ENCODE measurements at regions not wholly inside any gene's neighbourhood (a gene's known extent, or its start where the extent isn't known, plus 50 kb on each side); places are given as distances from the start of the nearest gene placed in this dataset.

DNA sequence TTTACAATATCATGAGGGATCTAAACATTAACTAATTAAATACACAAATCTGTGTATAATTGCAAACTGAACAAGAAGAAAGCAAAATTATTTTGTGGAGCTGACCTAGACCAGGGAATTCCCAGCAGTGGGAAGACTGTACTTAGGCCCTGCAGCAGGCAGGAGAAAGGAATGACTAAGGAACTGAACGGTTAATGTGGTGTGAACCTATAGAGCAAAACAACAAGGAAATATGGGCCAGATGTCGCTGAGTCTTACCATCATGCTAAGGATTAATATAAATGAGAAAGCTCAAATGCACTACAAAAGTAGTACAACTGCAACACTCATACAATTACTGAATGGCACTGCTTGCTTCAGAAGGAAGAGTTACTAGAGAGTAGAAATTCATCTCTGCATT lies 120.3 kb upstream of the ATXN3L start:
- Histone ChIP-seq H3K4me1 (ENCODE audit: control insufficient read depth in 1 of 2, insufficient read depth in 2 of 2, low read length in 2 of 2) (no peaks in the 10 kb centered on the region), H3K27me3 (ENCODE audit: insufficient read depth, low read length) (no peaks in the 10 kb centered on the region), H3K4me3 (replicated peaks in 1 of 2; ENCODE audit: low read depth in 1 of 2, low read length in 2 of 2) (no peak overlapping the region), H2AFZ (ENCODE audit: low read depth, low read length, poor library complexity, severe bottlenecking) (no peak overlapping the region), H3K9me2 (ENCODE audit: insufficient read depth) (no peaks in the 10 kb centered on the region), H3K27ac (ENCODE audit: low read depth, low read length) (no peak overlapping the region), H3K4me2 (ENCODE audit: low read length) (no peak overlapping the region), H4K20me1 (ENCODE audit: insufficient read depth) (no peaks in the 10 kb centered on the region), H3K9me3 (ENCODE audit: control insufficient read depth in 1 of 2, insufficient read depth in 1 of 2, low read depth in 1 of 2, low read length in 2 of 2) (no peaks in the 10 kb centered on the region), H3K9ac (ENCODE audit: low read length) (no peak overlapping the region), H3K79me2 (ENCODE audit: insufficient read depth, low read length) (no peaks in the 10 kb centered on the region), H3K36me3 (ENCODE audit: control insufficient read depth in 1 of 2, insufficient read depth in 2 of 2, low read length in 2 of 2) (no peaks in the 10 kb centered on the region)
- ChIA-PET RAD21 (ENCODE audit: low non-redundant PET in 1 of 2, low total read pairs in 2 of 2, uncharacterized antibody in 2 of 2, unreplicated experiment in 2 of 2) (no interaction called here), POLR2A (no interaction called here), CTCF (no interaction called here)
- TF ChIP-seq JUND (IDR thresholded peaks at IDR 0.05) = no peak
- TF ChIP-seq ELF1 (IDR thresholded peaks at IDR 0.05; ENCODE audit: borderline replicate concordance, low read depth) = no peak
- TF ChIP-seq, protein P1, sequence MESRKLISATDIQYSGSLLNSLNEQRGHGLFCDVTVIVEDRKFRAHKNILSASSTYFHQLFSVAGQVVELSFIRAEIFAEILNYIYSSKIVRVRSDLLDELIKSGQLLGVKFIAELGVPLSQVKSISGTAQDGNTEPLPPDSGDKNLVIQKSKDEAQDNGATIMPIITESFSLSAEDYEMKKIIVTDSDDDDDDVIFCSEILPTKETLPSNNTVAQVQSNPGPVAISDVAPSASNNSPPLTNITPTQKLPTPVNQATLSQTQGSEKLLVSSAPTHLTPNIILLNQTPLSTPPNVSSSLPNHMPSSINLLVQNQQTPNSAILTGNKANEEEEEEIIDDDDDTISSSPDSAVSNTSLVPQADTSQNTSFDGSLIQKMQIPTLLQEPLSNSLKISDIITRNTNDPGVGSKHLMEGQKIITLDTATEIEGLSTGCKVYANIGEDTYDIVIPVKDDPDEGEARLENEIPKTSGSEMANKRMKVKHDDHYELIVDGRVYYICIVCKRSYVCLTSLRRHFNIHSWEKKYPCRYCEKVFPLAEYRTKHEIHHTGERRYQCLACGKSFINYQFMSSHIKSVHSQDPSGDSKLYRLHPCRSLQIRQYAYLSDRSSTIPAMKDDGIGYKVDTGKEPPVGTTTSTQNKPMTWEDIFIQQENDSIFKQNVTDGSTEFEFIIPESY (IDR thresholded peaks at IDR 0.05; ENCODE audit: extremely low read depth, insufficient replicate concordance, low read length) = no peak
- TF ChIP-seq POLR2A (IDR thresholded peaks at IDR 0.05; ENCODE audit: borderline replicate concordance, extremely low read depth, insufficient read depth, insufficient read length) = no peak
- TF ChIP-seq ZNF274 (IDR thresholded peaks at IDR 0.05; ENCODE audit: low read depth, low read length) = no peak
- TF ChIP-seq EGR1 (IDR thresholded peaks at IDR 0.05; ENCODE audit: low read depth) = no peak
- TF ChIP-seq, protein P2, sequence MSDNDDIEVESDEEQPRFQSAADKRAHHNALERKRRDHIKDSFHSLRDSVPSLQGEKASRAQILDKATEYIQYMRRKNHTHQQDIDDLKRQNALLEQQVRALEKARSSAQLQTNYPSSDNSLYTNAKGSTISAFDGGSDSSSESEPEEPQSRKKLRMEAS (IDR thresholded peaks at IDR 0.05) = no peak
- TF ChIP-seq SP1 (IDR thresholded peaks at IDR 0.05; ENCODE audit: low read depth) = no peak
- TF ChIP-seq, protein P3, sequence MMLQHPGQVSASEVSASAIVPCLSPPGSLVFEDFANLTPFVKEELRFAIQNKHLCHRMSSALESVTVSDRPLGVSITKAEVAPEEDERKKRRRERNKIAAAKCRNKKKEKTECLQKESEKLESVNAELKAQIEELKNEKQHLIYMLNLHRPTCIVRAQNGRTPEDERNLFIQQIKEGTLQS (IDR thresholded peaks at IDR 0.05) = no peak
- no peak for TF ChIP-seq YY1 (IDR thresholded peaks at IDR 0.05; ENCODE audit: extremely low read depth, insufficient replicate concordance, low read depth, low read length)
- TF ChIP-seq EZH2phosphoT487 (IDR thresholded peaks at IDR 0.05; ENCODE audit: borderline replicate concordance) = no peak
- TF ChIP-seq POLR2AphosphoS5 (IDR thresholded peaks at IDR 0.05; ENCODE audit: low read depth, low read length) = no peak
- TF ChIP-seq, protein P4, sequence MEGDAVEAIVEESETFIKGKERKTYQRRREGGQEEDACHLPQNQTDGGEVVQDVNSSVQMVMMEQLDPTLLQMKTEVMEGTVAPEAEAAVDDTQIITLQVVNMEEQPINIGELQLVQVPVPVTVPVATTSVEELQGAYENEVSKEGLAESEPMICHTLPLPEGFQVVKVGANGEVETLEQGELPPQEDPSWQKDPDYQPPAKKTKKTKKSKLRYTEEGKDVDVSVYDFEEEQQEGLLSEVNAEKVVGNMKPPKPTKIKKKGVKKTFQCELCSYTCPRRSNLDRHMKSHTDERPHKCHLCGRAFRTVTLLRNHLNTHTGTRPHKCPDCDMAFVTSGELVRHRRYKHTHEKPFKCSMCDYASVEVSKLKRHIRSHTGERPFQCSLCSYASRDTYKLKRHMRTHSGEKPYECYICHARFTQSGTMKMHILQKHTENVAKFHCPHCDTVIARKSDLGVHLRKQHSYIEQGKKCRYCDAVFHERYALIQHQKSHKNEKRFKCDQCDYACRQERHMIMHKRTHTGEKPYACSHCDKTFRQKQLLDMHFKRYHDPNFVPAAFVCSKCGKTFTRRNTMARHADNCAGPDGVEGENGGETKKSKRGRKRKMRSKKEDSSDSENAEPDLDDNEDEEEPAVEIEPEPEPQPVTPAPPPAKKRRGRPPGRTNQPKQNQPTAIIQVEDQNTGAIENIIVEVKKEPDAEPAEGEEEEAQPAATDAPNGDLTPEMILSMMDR (IDR thresholded peaks at IDR 0.05 in 2 of 3, conservative IDR thresholded peaks at IDR 0.05 in 1 of 3; ENCODE audit: borderline replicate concordance in 1 of 3, insufficient read depth in 1 of 3, low read depth in 2 of 3, low read length in 2 of 3) = no peak
- TF ChIP-seq ZFX (IDR thresholded peaks at IDR 0.05) = no peak
- no peak for TF ChIP-seq TCF7L2 (IDR thresholded peaks at IDR 0.05; ENCODE audit: borderline replicate concordance, extremely low read depth, insufficient read depth, insufficient read length)
- TF ChIP-seq CEBPB (IDR thresholded peaks at IDR 0.05; ENCODE audit: low read depth) = no peak
- TF ChIP-seq CBX3 (IDR thresholded peaks at IDR 0.05; ENCODE audit: low read depth) = no peak
- no peak for ATAC-seq
- intact Hi-C loops (cut with micrococcal nuclease) = no loop called here
- no TSS peak for BruUV-seq (replicated peaks)
- DNase-seq (ENCODE audit: low read depth, low spot score) = no peak
